Tibial artery (tissue), 4 donors: ENCODE measurements at regions not wholly inside any gene's neighbourhood (a gene's known extent, or its start where the extent isn't known, plus 50 kb on each side); places are given as distances from the start of the nearest gene placed in this dataset.

ENCODE experiments used
- DNase-seq, 2 donors: peaks; one replicate each; pipeline ENCODE4 v3.0.0-alpha.2; 2019
- H3K27ac ChIP-seq, 2 donors: fragments of 200-600 bp; sonication (generic) in 1 of 2; 1 replicate in 1 of 2; 2 replicates in 1 of 2; pipeline ENCODE4 v1.5.1; 2018 to 2019; ENCODE audit warnings: mild to moderate bottlenecking in 1 of 2
- H3K27me3 ChIP-seq, 2 donors: fragments of 200-600 bp; sonication (generic) in 1 of 2; one replicate each; pipeline versions ENCODE4 v1.5.1 to v1.6.0; 2016 to 2019
- H3K36me3 ChIP-seq, 3 donors: fragments of 200-600 bp; sonication (generic) in 2 of 3; one replicate each; pipeline ENCODE4 v1.5.1; 2016 to 2019; ENCODE audit warnings: mild to moderate bottlenecking in 2 of 3
- H3K4me1 ChIP-seq, 4 donors: fragments of 200-600 bp; sonication (generic) in 2 of 4; 1 replicate in 3 of 4; 2 replicates in 1 of 4; pipeline ENCODE4 v1.5.1; 2016 to 2019
- H3K4me3 ChIP-seq, 2 donors: fragments of 200-600 bp; sonication (generic) in 1 of 2; 1 replicate in 1 of 2; 2 replicates in 1 of 2; pipeline ENCODE4 v1.5.1; 2018 to 2019; ENCODE audit warnings: mild to moderate bottlenecking in 2 of 2
- H3K9me3 ChIP-seq, 3 donors: fragments of 200-600 bp; sonication (generic) in 1 of 3; one replicate each; pipeline ENCODE4 v1.5.1; 2016 to 2019
- intact Hi-C: fragments of 100-400 bp; cut with DNase I; formaldehyde crosslinking; loops from one replicate; pipeline ENCODE4 v1.15.0; 2023; ENCODE audit warnings: low total_unique reads
- TF ChIP-seq, protein P1 (sequence below), 2 experiments: fragments of 200-600 bp in 1 of 2; fragments of 450-650 bp in 1 of 2; IDR thresholded peaks; one replicate each; pipeline ENCODE4 v1.5.1; 2017 to 2019; ENCODE audit warnings: antibody characterized with exemption in 2 of 2, mild to moderate bottlenecking in 1 of 2, moderate library complexity in 1 of 2

DNA sequence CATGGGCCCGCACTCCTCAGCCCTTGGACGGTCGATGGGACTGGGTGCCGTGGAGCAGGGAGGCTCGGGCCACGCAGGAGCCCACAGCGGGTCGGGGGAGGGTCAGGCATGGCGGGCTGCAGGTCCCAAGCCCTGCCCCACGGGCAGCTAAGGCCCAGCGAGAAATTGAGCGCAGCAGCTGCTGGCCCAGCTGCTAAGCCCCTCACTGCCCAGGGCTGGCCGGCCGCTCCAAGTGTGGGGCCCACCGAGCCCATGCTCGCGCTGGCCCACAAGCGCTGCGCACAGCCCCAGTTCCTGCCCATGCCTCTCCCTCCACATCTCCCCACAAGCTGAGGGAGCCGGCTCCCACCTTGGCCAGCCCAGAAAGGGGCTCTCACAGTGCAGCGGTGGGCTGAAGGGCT lies 259.4 kb downstream of the VGLL3 start:
- DNase-seq: peak in 1 of 2 donors; percentile 54
- intact Hi-C loops: no loop called here
- TF ChIP-seq, protein P1, sequence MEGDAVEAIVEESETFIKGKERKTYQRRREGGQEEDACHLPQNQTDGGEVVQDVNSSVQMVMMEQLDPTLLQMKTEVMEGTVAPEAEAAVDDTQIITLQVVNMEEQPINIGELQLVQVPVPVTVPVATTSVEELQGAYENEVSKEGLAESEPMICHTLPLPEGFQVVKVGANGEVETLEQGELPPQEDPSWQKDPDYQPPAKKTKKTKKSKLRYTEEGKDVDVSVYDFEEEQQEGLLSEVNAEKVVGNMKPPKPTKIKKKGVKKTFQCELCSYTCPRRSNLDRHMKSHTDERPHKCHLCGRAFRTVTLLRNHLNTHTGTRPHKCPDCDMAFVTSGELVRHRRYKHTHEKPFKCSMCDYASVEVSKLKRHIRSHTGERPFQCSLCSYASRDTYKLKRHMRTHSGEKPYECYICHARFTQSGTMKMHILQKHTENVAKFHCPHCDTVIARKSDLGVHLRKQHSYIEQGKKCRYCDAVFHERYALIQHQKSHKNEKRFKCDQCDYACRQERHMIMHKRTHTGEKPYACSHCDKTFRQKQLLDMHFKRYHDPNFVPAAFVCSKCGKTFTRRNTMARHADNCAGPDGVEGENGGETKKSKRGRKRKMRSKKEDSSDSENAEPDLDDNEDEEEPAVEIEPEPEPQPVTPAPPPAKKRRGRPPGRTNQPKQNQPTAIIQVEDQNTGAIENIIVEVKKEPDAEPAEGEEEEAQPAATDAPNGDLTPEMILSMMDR (IDR thresholded peaks at IDR 0.05): no peak

DNA sequence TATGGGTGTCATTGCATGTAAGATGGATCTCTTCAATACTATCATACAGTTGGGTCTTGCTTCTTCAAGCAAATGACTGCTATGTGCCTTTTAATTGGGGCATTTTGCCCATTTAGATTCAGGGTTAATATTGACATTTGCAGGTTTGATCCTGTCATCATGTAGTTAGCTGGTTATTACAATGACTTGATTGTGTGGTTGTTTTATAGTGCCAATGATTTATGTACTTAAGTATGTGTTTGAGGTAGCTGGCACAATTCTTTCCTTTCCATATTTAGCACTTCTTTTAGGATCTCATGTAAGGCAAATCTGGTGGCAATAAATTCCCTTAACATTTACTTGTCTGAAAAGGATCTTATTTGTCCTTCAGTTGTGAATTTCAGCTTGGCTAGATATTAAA lies 267.5 kb downstream of the VGLL3 start:
- no peak for DNase-seq
- no peaks in the 10 kb centered on the region for H3K27me3 ChIP-seq
- intact Hi-C loops: no loop called here
- no peaks in the 10 kb centered on the region for H3K4me1 ChIP-seq
- TF ChIP-seq, protein P1 (IDR thresholded peaks at IDR 0.05): no peak
- H3K27ac ChIP-seq: no peak overlapping the region
- H3K9me3 ChIP-seq: no peaks in the 10 kb centered on the region
- no peak overlapping the region for H3K4me3 ChIP-seq
- H3K36me3 ChIP-seq: no peaks in the 10 kb centered on the region

More for the DNA sequence above, 259.4 kb downstream of the VGLL3 start:
- H3K36me3 ChIP-seq: no peaks in the 10 kb centered on the region
- no peaks in the 10 kb centered on the region for H3K27me3 ChIP-seq
- H3K27ac ChIP-seq: no peak overlapping the region
- H3K4me3 ChIP-seq: no peak overlapping the region
- H3K4me1 ChIP-seq: no peaks in the 10 kb centered on the region
- H3K9me3 ChIP-seq: no peaks in the 10 kb centered on the region

DNA sequence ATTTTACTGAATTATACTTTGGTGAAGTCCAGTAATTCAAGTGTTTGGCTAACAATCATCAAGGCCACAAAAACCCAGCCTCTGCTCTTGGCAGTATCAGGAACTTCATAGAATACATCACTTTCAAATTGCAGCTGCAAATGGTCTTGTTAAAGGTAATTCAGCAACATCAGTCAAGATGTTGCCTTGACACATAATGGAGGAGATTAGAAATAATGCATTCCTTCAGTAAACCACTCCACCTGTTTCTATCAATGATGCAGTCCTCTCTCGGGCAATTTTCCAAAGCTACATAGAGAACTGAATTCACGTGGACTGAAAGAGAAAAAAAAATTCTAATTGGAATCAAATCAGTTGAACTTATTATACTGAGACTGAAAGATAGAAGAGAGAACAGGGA lies 279.3 kb downstream of the VGLL3 start:
- no peak overlapping the region for H3K27ac ChIP-seq
- no peaks in the 10 kb centered on the region for H3K4me1 ChIP-seq
- no peaks in the 10 kb centered on the region for H3K27me3 ChIP-seq
- no peak for DNase-seq
- H3K4me3 ChIP-seq: no peak overlapping the region
- H3K36me3 ChIP-seq: no peaks in the 10 kb centered on the region
- H3K9me3 ChIP-seq: no peaks in the 10 kb centered on the region
- TF ChIP-seq, protein P1 (IDR thresholded peaks at IDR 0.05): no peak
- intact Hi-C loops: no loop called here

DNA sequence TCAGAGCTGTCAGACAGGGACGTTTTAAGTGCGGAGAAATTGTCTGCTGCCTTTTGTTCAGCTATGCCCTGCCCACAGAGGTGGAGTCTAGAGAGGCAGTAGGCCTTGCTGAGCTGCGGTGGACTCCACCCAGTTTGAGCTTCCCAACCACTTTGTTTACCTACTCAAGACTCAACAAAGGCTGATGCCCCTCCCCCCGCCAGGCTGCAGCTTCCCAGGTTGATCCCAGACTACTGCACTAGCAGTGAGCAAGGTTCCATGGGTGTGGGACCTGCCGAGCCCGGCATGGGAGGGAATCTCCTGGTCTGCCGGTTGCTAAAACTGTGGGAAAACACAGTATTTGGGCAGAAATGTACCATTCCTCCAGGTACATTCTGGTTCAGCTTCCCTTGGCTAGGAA lies 282.1 kb downstream of the VGLL3 start:
- no peak for DNase-seq
- Histone ChIP-seq H3K36me3 (no peaks in the 10 kb centered on the region), H3K27ac (no peak overlapping the region), H3K9me3 (no peaks in the 10 kb centered on the region), H3K4me1 (no peaks in the 10 kb centered on the region), H3K27me3 (no peaks in the 10 kb centered on the region), H3K4me3 (no peak overlapping the region)
- TF ChIP-seq, protein P1 (IDR thresholded peaks at IDR 0.05): no peak
- intact Hi-C loops: no loop called here

DNA sequence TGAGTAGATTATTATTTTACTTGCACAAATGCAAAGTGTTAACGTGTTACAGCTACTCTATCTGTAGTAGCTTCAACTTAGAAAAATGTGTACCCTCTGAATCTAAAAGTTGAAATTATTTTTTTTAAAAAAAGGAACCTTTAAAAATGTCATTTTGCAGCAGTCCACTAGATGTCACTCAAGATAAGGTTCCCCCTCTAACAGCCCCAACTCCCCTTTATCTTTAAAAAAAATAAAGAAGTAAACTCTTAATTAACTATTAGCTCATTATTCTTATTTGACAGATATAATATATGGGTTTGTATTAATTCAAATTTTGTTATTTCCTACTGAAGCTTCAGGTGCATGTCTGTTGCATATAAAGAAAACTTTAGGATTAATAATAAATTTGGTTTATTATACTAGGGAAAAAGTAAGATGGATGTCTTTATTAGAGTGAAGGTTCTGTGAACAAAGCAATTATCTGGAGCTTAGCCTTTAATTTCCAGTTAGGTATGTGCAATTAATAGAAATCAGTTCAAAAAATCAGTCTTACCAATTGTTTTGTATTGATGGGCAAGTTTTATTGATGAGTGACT lies 288.5 kb downstream of the VGLL3 start:
- Histone ChIP-seq H3K27ac (no peak overlapping the region), H3K27me3 (no peaks in the 10 kb centered on the region), H3K4me1 (no peaks in the 10 kb centered on the region), H3K36me3 (no peaks in the 10 kb centered on the region), H3K9me3 (no peaks in the 10 kb centered on the region), H3K4me3 (no peak overlapping the region)
- intact Hi-C loops: no loop called here
- TF ChIP-seq, protein P1 (IDR thresholded peaks at IDR 0.05): peak in 1 of 2 experiments; percentile 20
- DNase-seq: no peak

DNA sequence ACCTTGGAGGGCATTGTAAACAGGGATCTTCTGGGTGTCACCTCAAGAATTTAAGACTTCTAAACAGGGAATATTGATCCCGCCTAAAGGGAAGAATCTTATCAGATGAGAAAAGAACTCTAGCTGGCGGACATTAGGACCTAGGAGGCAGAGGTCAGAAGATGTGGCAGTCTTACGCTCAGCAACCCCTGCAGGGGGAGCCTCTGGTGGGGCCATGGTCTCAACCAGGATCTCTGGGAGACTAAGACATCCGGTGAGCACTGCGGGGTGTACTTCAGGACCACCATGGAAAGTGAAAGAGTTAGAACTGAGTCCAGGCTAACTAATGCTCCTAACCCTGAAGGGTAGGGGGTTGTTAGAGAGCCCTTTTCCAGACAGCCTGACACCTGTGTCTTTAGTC lies 295.2 kb downstream of the VGLL3 start:
- no peak for DNase-seq

More for the DNA sequence above, 295.2 kb downstream of the VGLL3 start:
- no peak overlapping the region for H3K4me3 ChIP-seq
- no peak overlapping the region for H3K27ac ChIP-seq
- H3K9me3 ChIP-seq: no peaks in the 10 kb centered on the region
- H3K27me3 ChIP-seq: no peaks in the 10 kb centered on the region
- intact Hi-C loops: no loop called here
- H3K4me1 ChIP-seq: no peaks in the 10 kb centered on the region
- TF ChIP-seq, protein P1 (IDR thresholded peaks at IDR 0.05): no peak
- H3K36me3 ChIP-seq: no peaks in the 10 kb centered on the region
